ENCODE measurements at regions not wholly inside any gene's neighbourhood (a gene's known extent, or its start where the extent isn't known, plus 50 kb on each side); places are given as distances from the start of the nearest gene placed in this dataset.
A peak's percentile ranks its signal among the peaks of the same experiment; 100 is the strongest.

- DNase-seq, result no peak
These were observed 54.3 kb upstream of the STIM2 start for GRCh38 chr4:26806331-26806730.

- peak; percentile 4 for DNase-seq
These were observed 53.3 kb upstream of the STIM2 start for GRCh38 chr4:26807330-26807729.

GRCh38 chr4:26809811-26810210, 50.8 kb upstream of the STIM2 start:
- DNase-seq, result peak; percentile 8

All from NCI-H1694 treated with DMSO at 0.1 percent for 48 hours (cell line).